ENCODE measurements at regions not wholly inside any gene's neighbourhood (a gene's known extent, or its start where the extent isn't known, plus 50 kb on each side); places are given as distances from the start of the nearest gene placed in this dataset.

- POLR2A ChIA-PET: no interaction called here
These were observed 910.0 kb downstream of the TMEM121 start for GRCh38 chr14:106436310-106436905.

More at GRCh38 chr14:106436310-106436905, 910.0 kb downstream of the TMEM121 start:
- intact Hi-C loops (cut with micrococcal nuclease) (no loop called here), dilution Hi-C loops (cut with MboI; ENCODE audit: extremely low pct_ligation_motif_present, low sequenced_read_pairs) (no loop called here)
- Histone ChIP-seq H2AFZ (ENCODE audit: low read depth, low read length) (no peak overlapping the region), H4K20me1 (replicated peaks; ENCODE audit: control insufficient read depth, extremely low read depth, insufficient read depth, low read length) (no peaks in the 10 kb centered on the region), H3K36me3 (ENCODE audit: control insufficient read depth in 2 of 2, extremely low read depth in 1 of 2, insufficient read depth in 2 of 2, low read length in 2 of 2) (no peaks in the 10 kb centered on the region), H3K9ac (replicated peaks; ENCODE audit: extremely low read depth, insufficient read depth, low read length) (no peak overlapping the region), H3K4me1 (ENCODE audit: control insufficient read depth, extremely low read depth, insufficient read depth, low read length) (no peaks in the 10 kb centered on the region), H3K4me2 (ENCODE audit: insufficient read depth, low read length) (no peak overlapping the region), H3K27ac (ENCODE audit: insufficient read depth, low read depth, low read length) (no peak overlapping the region), H3K27me3 (ENCODE audit: control insufficient read depth in 2 of 2, insufficient read depth in 2 of 2, low read length in 2 of 2) (no peaks in the 10 kb centered on the region), H3K79me2 (ENCODE audit: control insufficient read depth, insufficient read depth, low read length) (no peaks in the 10 kb centered on the region), H3K4me3 (replicated peaks in 1 of 3; ENCODE audit: insufficient read depth in 1 of 3, low read depth in 1 of 3, low read length in 3 of 3) (no peak overlapping the region), H3K9me3 (replicated peaks; ENCODE audit: control insufficient read depth, insufficient read depth, low read length) (peaks cover 2% of the 10 kb centered on the region), H3K9me1 (replicated peaks; ENCODE audit: control insufficient read depth, extremely low read depth, insufficient read depth, low read length) (no peaks in the 10 kb centered on the region)
- CTCF ChIA-PET: no interaction called here
- FAIRE-seq: no peak
- no TSS peak for BruUV-seq (replicated peaks)
- TF ChIP-seq EZH2 (IDR thresholded peaks at IDR 0.05; ENCODE audit: borderline replicate concordance, low read depth, low read length, severe bottlenecking) (no peak), GATA2 (IDR thresholded peaks at IDR 0.05; ENCODE audit: insufficient read depth, insufficient read length, low read depth, low read length) (no peak), MYC (IDR thresholded peaks at IDR 0.05; ENCODE audit: low read depth, low read length) (no peak), POLR2AphosphoS5 (IDR thresholded peaks at IDR 0.05; ENCODE audit: insufficient read depth, low read depth, low read length) (no peak), POLR2A (IDR thresholded peaks at IDR 0.05; ENCODE audit: low read depth, low read length) (no peak), JUN (IDR thresholded peaks at IDR 0.05; ENCODE audit: borderline replicate concordance, insufficient read depth, insufficient read length, low read depth) (no peak), FOS (IDR thresholded peaks at IDR 0.05; ENCODE audit: borderline replicate concordance, insufficient read depth, low read length) (no peak)
- TF ChIP-seq, protein P1, sequence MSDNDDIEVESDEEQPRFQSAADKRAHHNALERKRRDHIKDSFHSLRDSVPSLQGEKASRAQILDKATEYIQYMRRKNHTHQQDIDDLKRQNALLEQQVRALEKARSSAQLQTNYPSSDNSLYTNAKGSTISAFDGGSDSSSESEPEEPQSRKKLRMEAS (IDR thresholded peaks at IDR 0.05; ENCODE audit: insufficient read depth, insufficient read length): no peak
- TF ChIP-seq, protein P2, sequence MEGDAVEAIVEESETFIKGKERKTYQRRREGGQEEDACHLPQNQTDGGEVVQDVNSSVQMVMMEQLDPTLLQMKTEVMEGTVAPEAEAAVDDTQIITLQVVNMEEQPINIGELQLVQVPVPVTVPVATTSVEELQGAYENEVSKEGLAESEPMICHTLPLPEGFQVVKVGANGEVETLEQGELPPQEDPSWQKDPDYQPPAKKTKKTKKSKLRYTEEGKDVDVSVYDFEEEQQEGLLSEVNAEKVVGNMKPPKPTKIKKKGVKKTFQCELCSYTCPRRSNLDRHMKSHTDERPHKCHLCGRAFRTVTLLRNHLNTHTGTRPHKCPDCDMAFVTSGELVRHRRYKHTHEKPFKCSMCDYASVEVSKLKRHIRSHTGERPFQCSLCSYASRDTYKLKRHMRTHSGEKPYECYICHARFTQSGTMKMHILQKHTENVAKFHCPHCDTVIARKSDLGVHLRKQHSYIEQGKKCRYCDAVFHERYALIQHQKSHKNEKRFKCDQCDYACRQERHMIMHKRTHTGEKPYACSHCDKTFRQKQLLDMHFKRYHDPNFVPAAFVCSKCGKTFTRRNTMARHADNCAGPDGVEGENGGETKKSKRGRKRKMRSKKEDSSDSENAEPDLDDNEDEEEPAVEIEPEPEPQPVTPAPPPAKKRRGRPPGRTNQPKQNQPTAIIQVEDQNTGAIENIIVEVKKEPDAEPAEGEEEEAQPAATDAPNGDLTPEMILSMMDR (IDR thresholded peaks at IDR 0.05; ENCODE audit: extremely low read depth in 1 of 2, insufficient read depth in 1 of 2, low read depth in 1 of 2, low read length in 2 of 2): no peak
- no peak for DNase-seq (ENCODE audit: low read depth, low spot score)

All from endothelial cell of umbilical vein (primary cell).